ENCODE measurements at regions not wholly inside any gene's neighbourhood (a gene's known extent, or its start where the extent isn't known, plus 50 kb on each side); places are given as distances from the start of the nearest gene placed in this dataset.

GRCh38 chr2:155907211-155907610 lies 425.3 kb downstream of the NR4A2 start:
- TF ChIP-seq CTCF (IDR thresholded peaks at IDR 0.05; ENCODE audit: low read depth, low read length) (no peak), POLR2A (IDR thresholded peaks at IDR 0.05; ENCODE audit: extremely low read depth, insufficient read length) (no peak), MAX (IDR thresholded peaks at IDR 0.05; ENCODE audit: low read depth, low read length) (no peak), MYC (IDR thresholded peaks at IDR 0.05; ENCODE audit: low read depth, low read length) (no peak)

Data from NB4 (cell line).